T47D (cell line): ENCODE measurements at regions not wholly inside any gene's neighbourhood (a gene's known extent, or its start where the extent isn't known, plus 50 kb on each side); places are given as distances from the start of the nearest gene placed in this dataset.

ENCODE experiments used
- DNase-seq, 2 experiments: peaks; one replicate each; pipeline versions ENCODE4 v3.0.0 to v3.0.0-alpha.2; 2011 to 2012; ENCODE audit warnings: low read depth in 1 of 2, low spot score in 1 of 2
- JUND ChIP-seq: IDR thresholded peaks from 2 replicates; pipeline ENCODE4 v1.6.1; 2012; ENCODE audit warnings: low read depth
- in situ Hi-C: cut with HindIII; loops from 2 replicates; pipeline ENCODE4 v1.10.0; 2016; ENCODE audit warnings: low sequenced_read_pairs, low pct_unique_long_range_greater_than_20kb

GRCh38 chr4:11512871-11513270, 84.2 kb upstream of the HS3ST1 start:
- no peak for TF ChIP-seq JUND
- in situ Hi-C loops = no loop called here
- DNase-seq = no peak

- in situ Hi-C loops = no loop called here
- TF ChIP-seq JUND = no peak
- no peak for DNase-seq
Observed at GRCh38 chr4:11511321-11511720, 82.6 kb upstream of the HS3ST1 start.

GRCh38 chr4:11507920-11508319, 79.2 kb upstream of the HS3ST1 start:
- TF ChIP-seq JUND = no peak
- no peak for DNase-seq
- in situ Hi-C loops = no loop called here

- TF ChIP-seq JUND = no peak
- DNase-seq = no peak
- in situ Hi-C loops = no loop called here
Observed at GRCh38 chr4:11506194-11506593, 77.5 kb upstream of the HS3ST1 start.

- in situ Hi-C loops = no loop called here
- no peak for DNase-seq
- no peak for TF ChIP-seq JUND
Observed at GRCh38 chr4:11505221-11505971, 76.7 kb upstream of the HS3ST1 start.

- no peak for DNase-seq
- in situ Hi-C loops = no loop called here
- TF ChIP-seq JUND = no peak
Observed at GRCh38 chr4:11503166-11503565, 74.5 kb upstream of the HS3ST1 start.

- no peak for TF ChIP-seq JUND
- no peak for DNase-seq
- in situ Hi-C loops = no loop called here
Observed at GRCh38 chr4:11497972-11498371, 69.3 kb upstream of the HS3ST1 start.

GRCh38 chr4:11497212-11497806, 68.6 kb upstream of the HS3ST1 start:
- DNase-seq = peak in 1 of 2 experiments; percentile 23
- TF ChIP-seq JUND = no peak
- in situ Hi-C loops = no loop called here

GRCh38 chr4:11496351-11496829, 67.7 kb upstream of the HS3ST1 start:
- no peak for DNase-seq
- in situ Hi-C loops = no loop called here
- no peak for TF ChIP-seq JUND

- TF ChIP-seq JUND = no peak
- no peak for DNase-seq
- in situ Hi-C loops = no loop called here
Observed at GRCh38 chr4:11495818-11496217, 67.1 kb upstream of the HS3ST1 start.

GRCh38 chr4:11495291-11495690, 66.6 kb upstream of the HS3ST1 start:
- in situ Hi-C loops = no loop called here
- TF ChIP-seq JUND = no peak
- DNase-seq = no peak

- no peak for TF ChIP-seq JUND
- in situ Hi-C loops = no loop called here
- no peak for DNase-seq
Observed at GRCh38 chr4:11494232-11494631, 65.5 kb upstream of the HS3ST1 start.

GRCh38 chr4:11489453-11490083, 60.9 kb upstream of the HS3ST1 start:
- in situ Hi-C loops = no loop called here
- TF ChIP-seq JUND = no peak
- DNase-seq = no peak
